ENCODE measurements at regions not wholly inside any gene's neighbourhood (a gene's known extent, or its start where the extent isn't known, plus 50 kb on each side); places are given as distances from the start of the nearest gene placed in this dataset.
"Not testable (repeated sequence)": the region's sequence is repeated elsewhere in the genome, so short reads cannot be mapped to it uniquely, and the experiment has no call there.

DNA sequence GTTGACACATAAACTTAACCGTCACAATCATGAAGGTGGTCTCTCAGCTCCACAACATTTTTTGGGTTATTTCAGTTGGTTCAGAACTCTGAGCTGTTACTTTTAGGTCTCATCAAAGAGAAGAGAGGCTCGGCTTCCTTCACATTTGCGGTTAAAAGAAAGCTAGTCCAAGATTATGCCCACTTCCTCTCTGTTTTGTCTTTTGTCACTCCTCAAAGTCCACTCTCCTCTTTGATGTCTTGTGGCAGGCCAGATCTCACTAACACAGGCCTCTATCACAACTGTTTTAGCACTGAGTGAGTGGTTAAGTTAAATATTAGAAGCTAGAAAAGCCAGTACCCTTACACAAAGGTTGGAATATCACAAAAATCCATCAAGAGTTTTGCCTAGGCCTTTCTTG lies 195.7 kb downstream of the FCRL5 start:
- Histone ChIP-seq H3K27me3 (ENCODE audit: control insufficient read depth, insufficient read depth, low read length) (no peaks in the 10 kb centered on the region), H3K4me3 (ENCODE audit: low read depth, low read length) (no peak overlapping the region), H3K36me3 (ENCODE audit: control insufficient read depth, insufficient read depth, low read length) (no peaks in the 10 kb centered on the region), H3K9me3 (ENCODE audit: control insufficient read depth, insufficient read depth, low read depth, low read length) (0 out of 2 replicates have a peak, but pooled peaks cover 3% of the 10 kb centered on the region), H3K9ac (ENCODE audit: low read length) (no peak overlapping the region), H3K27ac (ENCODE audit: low read depth, low read length) (no peak overlapping the region), H3K4me1 (ENCODE audit: control insufficient read depth, insufficient read depth, low read length) (no peaks in the 10 kb centered on the region)

DNA sequence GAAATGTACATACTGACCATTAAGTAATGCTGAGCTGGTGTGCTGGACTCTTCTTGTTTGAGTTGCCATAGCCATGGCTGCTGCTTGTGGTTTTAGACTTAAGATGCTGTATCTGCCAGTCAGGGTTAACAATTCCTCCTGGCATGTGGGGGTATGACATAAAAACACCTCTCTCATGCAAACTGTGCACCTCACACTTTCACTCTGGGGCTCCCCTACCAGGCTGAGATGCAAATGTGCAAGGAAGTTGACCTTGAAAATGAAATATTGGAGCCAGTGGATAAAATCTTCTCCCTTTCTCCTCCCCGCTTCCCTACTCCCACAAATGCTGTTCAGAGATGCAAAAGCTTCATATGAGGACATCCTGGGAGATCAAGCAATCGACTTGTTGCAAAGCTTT lies 198.8 kb downstream of the FCRL5 start:
- Histone ChIP-seq H3K9me3 (ENCODE audit: control insufficient read depth, insufficient read depth, low read depth, low read length) (0 out of 2 replicates have a peak, but pooled peaks cover 3% of the 10 kb centered on the region), H3K4me1 (ENCODE audit: control insufficient read depth, insufficient read depth, low read length) (no peaks in the 10 kb centered on the region), H3K4me3 (ENCODE audit: low read depth, low read length) (no peak overlapping the region), H3K27ac (ENCODE audit: low read depth, low read length) (no peak overlapping the region), H3K27me3 (ENCODE audit: control insufficient read depth, insufficient read depth, low read length) (no peaks in the 10 kb centered on the region), H3K9ac (ENCODE audit: low read length) (no peak overlapping the region), H3K36me3 (ENCODE audit: control insufficient read depth, insufficient read depth, low read length) (no peaks in the 10 kb centered on the region)

DNA sequence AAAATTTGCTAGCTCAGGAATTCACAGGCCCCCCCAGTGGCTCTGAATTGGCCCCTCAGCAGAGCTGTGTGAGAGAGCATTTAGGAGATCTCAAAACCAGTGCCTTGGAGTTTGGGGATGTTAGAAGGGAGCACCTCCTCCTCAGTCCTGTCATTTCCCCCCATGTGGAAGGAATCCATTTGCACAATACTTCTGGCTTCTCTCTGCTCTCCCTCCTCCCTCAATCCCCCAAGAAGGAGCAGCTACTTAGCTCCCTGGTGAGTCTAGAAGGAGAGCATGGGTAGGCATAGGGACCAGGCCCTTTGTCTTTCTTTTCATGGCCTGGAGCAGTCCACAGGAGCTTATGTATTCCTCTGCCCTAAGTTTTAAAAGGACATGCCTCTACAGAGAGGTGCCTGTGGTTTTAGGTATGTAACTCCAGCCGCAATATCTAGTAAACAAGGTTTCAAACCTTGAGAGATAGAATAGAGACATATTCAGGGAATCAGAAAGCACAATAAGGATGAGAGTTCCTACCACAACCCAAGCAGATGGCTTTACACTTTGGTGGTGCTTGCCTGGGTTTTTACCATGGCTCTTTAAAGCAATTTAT lies 199.4 kb downstream of the FCRL5 start:
- Histone ChIP-seq H3K27ac (ENCODE audit: low read depth, low read length) (no peak overlapping the region), H3K27me3 (ENCODE audit: control insufficient read depth, insufficient read depth, low read length) (no peaks in the 10 kb centered on the region)

DNA sequence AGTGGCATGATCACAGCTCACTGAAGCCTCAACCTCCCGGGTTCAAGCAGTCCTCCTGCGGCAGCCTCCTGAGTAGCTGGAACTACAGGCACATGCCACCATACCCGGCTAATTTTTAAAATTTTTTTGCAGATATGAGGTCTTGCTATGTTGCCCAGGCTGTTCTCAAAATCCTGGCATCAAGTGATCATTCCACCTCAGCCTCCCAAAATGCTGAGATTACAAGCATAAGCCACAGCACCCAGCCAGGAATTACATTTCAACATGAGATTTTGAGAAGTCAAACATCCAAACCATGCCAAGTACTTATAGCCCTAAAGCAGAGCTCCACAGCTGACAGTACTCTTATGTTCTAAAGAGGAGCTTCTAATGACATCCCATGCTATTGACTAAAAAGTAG lies 200.1 kb downstream of the FCRL5 start:
- H3K4me3 ChIP-seq (ENCODE audit: low read depth, low read length) = no peak overlapping the region
- H3K9ac ChIP-seq (ENCODE audit: low read length) = no peak overlapping the region
- no peaks in the 10 kb centered on the region for H3K4me1 ChIP-seq (ENCODE audit: control insufficient read depth, insufficient read depth, low read length)
- no peaks in the 10 kb centered on the region for H3K27me3 ChIP-seq (ENCODE audit: control insufficient read depth, insufficient read depth, low read length)
- H3K9me3 ChIP-seq (ENCODE audit: control insufficient read depth, insufficient read depth, low read depth, low read length) = 0 out of 2 replicates have a peak, but pooled peaks cover 2% of the 10 kb centered on the region
- H3K36me3 ChIP-seq (ENCODE audit: control insufficient read depth, insufficient read depth, low read length) = no peaks in the 10 kb centered on the region
- H3K27ac ChIP-seq (ENCODE audit: low read depth, low read length) = no peak overlapping the region

More for the DNA sequence above, 199.4 kb downstream of the FCRL5 start:
- no peaks in the 10 kb centered on the region for H3K4me1 ChIP-seq (ENCODE audit: control insufficient read depth, insufficient read depth, low read length)
- 0 out of 2 replicates have a peak, but pooled peaks cover 3% of the 10 kb centered on the region for H3K9me3 ChIP-seq (ENCODE audit: control insufficient read depth, insufficient read depth, low read depth, low read length)
- no peaks in the 10 kb centered on the region for H3K36me3 ChIP-seq (ENCODE audit: control insufficient read depth, insufficient read depth, low read length)
- no peak overlapping the region for H3K4me3 ChIP-seq (ENCODE audit: low read depth, low read length)
- H3K9ac ChIP-seq (ENCODE audit: low read length) = no peak overlapping the region

DNA sequence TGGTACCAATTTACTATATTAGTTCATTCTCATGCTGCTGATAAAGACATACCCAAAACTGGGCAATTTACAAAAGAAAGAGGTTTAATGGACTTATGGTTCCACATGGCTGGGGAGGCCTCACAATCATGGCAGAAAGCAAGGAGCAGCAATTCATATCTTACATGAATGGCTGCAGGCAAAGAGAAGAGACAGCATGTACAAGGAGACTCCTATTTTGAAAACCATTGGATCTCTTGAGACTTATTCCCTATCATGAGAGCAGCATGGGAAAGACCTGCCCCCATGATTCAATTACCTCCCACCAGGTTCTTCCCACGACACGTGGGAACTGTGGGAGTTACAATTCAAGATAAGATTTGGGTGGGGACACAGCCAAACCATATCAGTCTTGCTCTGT lies 200.5 kb downstream of the FCRL5 start:
- H3K27me3 ChIP-seq (ENCODE audit: control insufficient read depth, insufficient read depth, low read length); H3K36me3 ChIP-seq (ENCODE audit: control insufficient read depth, insufficient read depth, low read length); H3K9me3 ChIP-seq (ENCODE audit: control insufficient read depth, insufficient read depth, low read depth, low read length); H3K9ac ChIP-seq (ENCODE audit: low read length); H3K4me1 ChIP-seq (ENCODE audit: control insufficient read depth, insufficient read depth, low read length); H3K4me3 ChIP-seq (ENCODE audit: low read depth, low read length); H3K27ac ChIP-seq (ENCODE audit: low read depth, low read length): not testable (repeated sequence)

DNA sequence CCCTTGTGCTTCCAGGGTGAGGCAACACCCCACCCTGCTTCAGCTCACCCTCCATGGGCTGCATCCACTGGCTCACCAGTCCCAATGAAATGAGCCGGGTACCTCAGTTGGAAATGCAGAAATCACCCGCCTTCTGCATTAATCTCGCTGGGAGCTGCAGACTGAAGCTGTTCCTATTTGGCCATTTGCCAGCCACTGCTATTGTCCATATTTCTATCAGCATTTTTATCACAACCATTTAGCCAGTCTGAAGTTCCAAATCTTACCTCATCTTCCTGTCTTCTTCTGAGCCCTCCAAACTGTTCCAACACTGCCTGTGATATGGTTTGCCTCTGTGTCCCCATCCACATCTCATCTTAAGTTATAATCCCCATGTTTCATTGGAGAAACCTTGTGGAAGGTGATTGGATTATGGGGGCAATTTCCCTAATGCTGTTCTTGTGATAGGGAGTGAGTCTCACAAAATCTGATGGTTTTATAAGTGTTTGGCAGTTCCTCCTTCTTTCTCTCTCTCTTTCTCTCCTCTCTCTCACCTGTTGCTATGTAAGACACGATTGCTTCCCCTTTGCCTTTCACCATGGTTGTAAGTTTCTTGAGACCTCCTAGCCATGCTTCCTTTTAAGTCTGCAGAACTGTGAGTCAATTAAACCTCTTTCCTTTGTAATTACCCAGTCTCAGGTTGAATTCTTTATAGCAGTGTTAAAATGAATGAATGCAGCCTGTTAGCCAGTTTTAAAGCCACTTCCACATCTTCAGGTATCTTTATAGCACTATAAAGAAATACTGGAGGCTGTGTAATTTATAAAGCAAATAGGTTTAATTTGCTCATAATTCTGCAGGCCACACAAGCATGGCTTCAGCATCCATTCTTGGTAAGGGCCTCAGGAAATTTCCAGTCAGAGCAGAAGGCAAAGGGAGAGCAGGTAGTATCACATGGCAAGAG lies 203.5 kb downstream of the FCRL5 start:
- no peak overlapping the region for H3K9ac ChIP-seq (ENCODE audit: low read length)
- H3K4me3 ChIP-seq (ENCODE audit: low read depth, low read length) = no peak overlapping the region
- H3K4me1 ChIP-seq (ENCODE audit: control insufficient read depth, insufficient read depth, low read length) = no peaks in the 10 kb centered on the region
- H3K36me3 ChIP-seq (ENCODE audit: control insufficient read depth, insufficient read depth, low read length) = no peaks in the 10 kb centered on the region
- no peaks in the 10 kb centered on the region for H3K27me3 ChIP-seq (ENCODE audit: control insufficient read depth, insufficient read depth, low read length)
- H3K9me3 ChIP-seq (ENCODE audit: control insufficient read depth, insufficient read depth, low read depth, low read length) = no peaks in the 10 kb centered on the region
- no peak overlapping the region for H3K27ac ChIP-seq (ENCODE audit: low read depth, low read length)

DNA sequence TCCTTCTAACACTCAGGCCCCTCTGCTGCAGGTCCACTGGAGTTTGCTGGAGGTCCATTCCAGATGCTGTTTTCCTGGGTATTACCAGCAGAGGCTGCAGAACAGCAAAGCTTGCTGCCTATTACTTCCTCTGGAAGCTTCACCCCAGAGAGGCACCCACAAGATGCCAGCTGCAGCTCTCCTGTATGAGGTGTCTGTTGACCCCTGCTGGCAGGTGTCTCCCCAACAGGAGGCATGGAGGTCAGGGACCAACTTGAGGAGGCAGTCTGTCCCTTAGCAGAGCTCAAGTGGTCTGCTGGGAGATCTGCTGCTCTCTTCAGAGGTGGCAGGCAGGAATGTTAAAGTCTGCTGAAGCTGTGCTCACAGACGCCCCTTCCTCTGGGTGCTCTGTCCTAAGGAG lies 204.8 kb downstream of the FCRL5 start:
- H3K4me3 ChIP-seq (ENCODE audit: low read depth, low read length) = no peak overlapping the region
- H3K9me3 ChIP-seq (ENCODE audit: control insufficient read depth, insufficient read depth, low read depth, low read length) = no peaks in the 10 kb centered on the region
- H3K36me3 ChIP-seq (ENCODE audit: control insufficient read depth, insufficient read depth, low read length) = no peaks in the 10 kb centered on the region
- no peak overlapping the region for H3K9ac ChIP-seq (ENCODE audit: low read length)
- H3K4me1 ChIP-seq (ENCODE audit: control insufficient read depth, insufficient read depth, low read length) = no peaks in the 10 kb centered on the region
- no peaks in the 10 kb centered on the region for H3K27me3 ChIP-seq (ENCODE audit: control insufficient read depth, insufficient read depth, low read length)
- H3K27ac ChIP-seq (ENCODE audit: low read depth, low read length) = no peak overlapping the region

DNA sequence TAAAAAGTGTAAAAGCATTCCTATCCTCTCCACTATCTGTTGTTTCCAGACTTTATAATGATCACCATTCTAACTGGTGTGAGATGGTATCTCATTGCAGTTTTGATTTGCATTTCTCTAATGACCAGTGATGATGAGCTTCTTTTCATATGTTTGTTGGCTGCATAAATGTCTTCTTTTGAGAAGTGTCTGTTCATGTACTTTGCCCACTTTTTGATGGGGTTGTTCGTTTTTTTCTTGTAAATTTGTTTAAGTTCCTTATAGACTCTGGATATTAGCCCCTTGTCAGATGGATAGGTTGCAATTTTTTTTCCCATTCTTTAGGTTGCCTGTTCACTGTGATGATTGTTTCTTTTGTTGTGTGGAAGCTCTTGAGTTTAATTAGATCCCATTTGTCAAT lies 199.6 kb upstream of the ETV3 start:
- not testable (repeated sequence) for H3K9me3 ChIP-seq (ENCODE audit: control insufficient read depth, insufficient read depth, low read depth, low read length); H3K4me1 ChIP-seq (ENCODE audit: control insufficient read depth, insufficient read depth, low read length); H3K4me3 ChIP-seq (ENCODE audit: low read depth, low read length); H3K36me3 ChIP-seq (ENCODE audit: control insufficient read depth, insufficient read depth, low read length); H3K9ac ChIP-seq (ENCODE audit: low read length); H3K27me3 ChIP-seq (ENCODE audit: control insufficient read depth, insufficient read depth, low read length); H3K27ac ChIP-seq (ENCODE audit: low read depth, low read length)

DNA sequence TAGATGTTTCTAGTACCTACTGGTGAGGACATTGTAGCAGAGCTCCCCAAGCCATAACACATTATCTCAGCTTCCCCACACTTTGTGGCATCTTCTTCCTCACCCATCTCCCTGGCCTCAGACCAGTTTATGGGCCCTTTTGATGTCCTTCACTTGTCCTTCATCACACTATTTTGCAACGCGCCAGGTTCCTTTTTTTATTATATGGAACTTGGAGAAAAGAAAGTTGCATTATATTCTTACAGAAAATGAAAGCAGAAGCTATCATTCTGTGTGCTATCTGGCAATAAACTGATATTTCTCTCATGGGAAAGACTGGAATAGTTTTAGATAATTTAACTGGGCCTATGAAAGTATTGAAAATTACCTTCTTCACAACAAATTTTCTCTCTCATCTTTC lies 196.9 kb upstream of the ETV3 start:
- Histone ChIP-seq H3K36me3 (ENCODE audit: control insufficient read depth, insufficient read depth, low read length) (no peaks in the 10 kb centered on the region), H3K4me3 (ENCODE audit: low read depth, low read length) (no peak overlapping the region), H3K9ac (ENCODE audit: low read length) (no peak overlapping the region), H3K4me1 (ENCODE audit: control insufficient read depth, insufficient read depth, low read length) (no peaks in the 10 kb centered on the region), H3K27ac (ENCODE audit: low read depth, low read length) (no peak overlapping the region), H3K27me3 (ENCODE audit: control insufficient read depth, insufficient read depth, low read length) (no peaks in the 10 kb centered on the region), H3K9me3 (ENCODE audit: control insufficient read depth, insufficient read depth, low read depth, low read length) (peaks cover 5% of the 10 kb centered on the region; the same call in 1 of the 2 replicates)

DNA sequence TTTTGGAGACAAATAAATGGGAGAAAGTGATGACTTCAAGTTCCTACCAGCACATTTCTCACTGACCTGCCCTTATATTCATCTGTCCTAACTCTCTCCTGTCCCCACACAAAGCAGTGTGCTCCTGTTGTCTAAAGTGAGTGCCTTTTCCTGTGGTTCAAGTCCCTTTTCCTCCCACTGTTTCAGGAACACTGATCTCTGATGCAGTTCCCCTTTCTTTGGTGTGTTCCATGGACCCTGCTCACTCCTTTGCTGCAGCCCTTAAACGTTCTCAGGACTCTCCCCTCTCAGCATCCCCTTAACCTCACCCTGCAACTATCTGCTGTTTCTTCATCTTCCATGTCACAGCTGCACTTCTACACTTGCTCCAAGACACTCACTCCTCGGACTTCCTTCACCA lies 195.8 kb upstream of the ETV3 start:
- Histone ChIP-seq H3K4me3 (ENCODE audit: low read depth, low read length) (no peak overlapping the region), H3K9me3 (ENCODE audit: control insufficient read depth, insufficient read depth, low read depth, low read length) (peaks cover 6% of the 10 kb centered on the region; the same call in 1 of the 2 replicates), H3K9ac (ENCODE audit: low read length) (no peak overlapping the region), H3K27me3 (ENCODE audit: control insufficient read depth, insufficient read depth, low read length) (no peaks in the 10 kb centered on the region), H3K27ac (ENCODE audit: low read depth, low read length) (no peak overlapping the region), H3K36me3 (ENCODE audit: control insufficient read depth, insufficient read depth, low read length) (no peaks in the 10 kb centered on the region), H3K4me1 (ENCODE audit: control insufficient read depth, insufficient read depth, low read length) (no peaks in the 10 kb centered on the region)

DNA sequence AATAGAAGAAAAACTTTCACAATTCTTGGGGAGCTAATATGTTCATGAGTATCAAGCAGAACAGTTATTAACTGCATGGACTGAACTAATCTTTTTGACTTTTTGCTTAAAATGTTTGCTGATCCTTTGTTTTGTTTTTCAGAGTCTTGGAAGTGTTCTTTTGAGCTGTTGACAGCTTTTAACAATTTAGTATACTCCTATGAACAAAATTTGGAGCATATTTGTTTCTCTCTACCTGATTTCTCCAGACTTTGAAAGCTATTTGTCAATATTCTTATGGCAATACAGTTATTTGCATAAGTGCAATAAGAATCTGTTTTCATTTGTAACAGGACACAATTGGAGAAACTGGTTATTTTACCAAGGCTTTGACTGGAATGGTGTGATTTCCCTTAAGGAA lies 192.0 kb upstream of the ETV3 start:
- H3K36me3 ChIP-seq (ENCODE audit: control insufficient read depth, insufficient read depth, low read length); H3K27me3 ChIP-seq (ENCODE audit: control insufficient read depth, insufficient read depth, low read length); H3K27ac ChIP-seq (ENCODE audit: low read depth, low read length); H3K4me3 ChIP-seq (ENCODE audit: low read depth, low read length); H3K9ac ChIP-seq (ENCODE audit: low read length); H3K9me3 ChIP-seq (ENCODE audit: control insufficient read depth, insufficient read depth, low read depth, low read length): not testable (repeated sequence)
- H3K4me1 ChIP-seq (ENCODE audit: control insufficient read depth, insufficient read depth, low read length) = peaks cover 24% of the 10 kb centered on the region

All from HUES6 (cell line).